G401 (cell line): ENCODE measurements at regions not wholly inside any gene's neighbourhood (a gene's known extent, or its start where the extent isn't known, plus 50 kb on each side); places are given as distances from the start of the nearest gene placed in this dataset.

Source experiments
- DNase-seq: peaks from one replicate; pipeline ENCODE4 v3.0.0-alpha.2; 2015; ENCODE audit warnings: low spot score
- in situ Hi-C: cut with HindIII; loops from 2 replicates; pipeline ENCODE4 v1.10.0; 2016; ENCODE audit warnings: low sequenced_read_pairs, mixed read lengths

DNA sequence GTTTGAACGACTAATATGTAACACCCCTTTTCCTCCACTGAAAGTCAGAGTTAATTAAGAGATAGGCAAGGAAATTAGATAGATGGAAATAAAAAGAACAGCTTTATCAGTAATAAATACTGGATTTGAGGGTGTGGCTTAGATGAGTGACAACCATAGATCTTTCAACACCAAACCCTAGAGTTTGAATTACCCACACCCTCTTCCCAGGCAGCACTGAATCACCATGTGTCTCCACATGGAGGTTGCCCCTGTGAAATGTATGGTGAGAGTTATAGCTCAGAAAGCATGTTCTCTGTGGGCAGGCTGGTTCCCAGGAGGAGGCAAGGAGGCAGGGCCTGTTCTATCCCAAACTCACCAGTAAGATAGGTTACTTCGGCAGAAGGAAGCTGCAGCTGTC lies 69.7 kb downstream of the TMEM174 start:
- no peak for DNase-seq
- in situ Hi-C loops, result no loop called here

DNA sequence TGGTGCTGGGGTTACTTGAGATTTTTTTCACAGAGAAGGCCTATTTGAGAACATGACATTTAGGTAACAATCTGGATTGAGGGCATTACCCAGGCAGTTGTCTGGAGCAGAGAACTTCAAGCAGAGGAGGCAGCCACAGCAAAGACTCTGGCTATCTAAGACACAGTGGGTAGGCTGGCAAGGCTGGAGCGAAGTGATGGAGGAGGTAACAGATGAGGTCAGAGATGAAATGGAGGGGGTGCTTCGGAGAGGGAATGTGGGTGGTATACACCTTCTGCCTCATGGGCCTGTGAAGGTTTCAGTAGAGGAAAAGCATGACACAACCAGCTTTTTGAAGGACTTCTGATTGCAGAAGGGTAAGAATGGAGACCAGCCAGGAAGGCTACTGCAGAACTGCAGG lies 65.9 kb downstream of the TMEM174 start:
- in situ Hi-C loops, result loop anchor here (5.0 kb wide), 1 partner anchor 73 kb away; no protein-coding TSS in a partner anchor
- DNase-seq, result no peak

DNA sequence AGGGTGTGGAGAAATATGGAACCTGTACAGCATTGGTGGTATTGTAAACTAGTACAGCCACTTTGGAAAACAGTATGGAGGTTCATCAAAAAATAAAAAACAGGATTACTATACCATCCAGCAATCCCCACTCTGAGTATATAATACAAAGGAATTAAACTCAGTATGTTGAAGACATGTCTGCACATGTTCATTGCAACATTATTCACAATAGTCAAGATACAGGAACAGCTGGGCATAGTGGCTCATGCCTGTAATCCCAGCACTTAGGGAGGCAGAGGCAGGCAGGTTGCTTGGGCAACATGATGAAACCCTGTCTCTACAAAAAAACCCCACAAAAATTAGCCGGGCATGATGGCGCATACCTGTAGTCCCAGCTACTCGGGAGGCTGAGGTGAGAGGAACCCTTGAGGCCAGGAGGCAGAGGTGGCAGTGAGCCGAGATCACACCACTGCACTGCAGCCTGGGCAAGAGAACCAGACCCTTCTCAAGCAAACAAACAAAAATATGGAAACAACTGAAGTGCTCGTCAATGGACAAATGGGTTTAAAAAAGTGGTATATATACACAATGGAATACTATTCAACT lies 63.6 kb downstream of the TMEM174 start:
- DNase-seq, result no peak
- in situ Hi-C loops, result loop anchor here (5.0 kb wide), 1 partner anchor 76 kb away; no protein-coding TSS in a partner anchor

DNA sequence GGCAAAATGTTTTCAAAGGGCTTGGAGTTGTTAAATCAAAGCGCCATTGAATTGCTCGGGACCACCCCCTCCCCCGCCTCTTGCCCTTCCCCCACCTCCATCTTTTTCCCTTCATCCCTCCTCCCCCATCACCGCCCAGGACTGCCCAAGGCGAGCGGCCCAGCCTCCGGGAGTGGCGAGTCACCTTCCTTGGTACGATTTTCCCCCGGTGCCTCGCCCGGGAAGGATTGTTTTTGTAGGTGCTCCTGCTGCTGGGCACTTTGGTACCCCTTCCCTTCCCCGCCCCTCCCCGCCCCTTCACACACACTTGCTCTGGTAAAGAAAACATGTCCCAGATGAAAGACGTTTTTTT lies 61.2 kb downstream of the TMEM174 start:
- in situ Hi-C loops, result no loop called here
- DNase-seq, result no peak

DNA sequence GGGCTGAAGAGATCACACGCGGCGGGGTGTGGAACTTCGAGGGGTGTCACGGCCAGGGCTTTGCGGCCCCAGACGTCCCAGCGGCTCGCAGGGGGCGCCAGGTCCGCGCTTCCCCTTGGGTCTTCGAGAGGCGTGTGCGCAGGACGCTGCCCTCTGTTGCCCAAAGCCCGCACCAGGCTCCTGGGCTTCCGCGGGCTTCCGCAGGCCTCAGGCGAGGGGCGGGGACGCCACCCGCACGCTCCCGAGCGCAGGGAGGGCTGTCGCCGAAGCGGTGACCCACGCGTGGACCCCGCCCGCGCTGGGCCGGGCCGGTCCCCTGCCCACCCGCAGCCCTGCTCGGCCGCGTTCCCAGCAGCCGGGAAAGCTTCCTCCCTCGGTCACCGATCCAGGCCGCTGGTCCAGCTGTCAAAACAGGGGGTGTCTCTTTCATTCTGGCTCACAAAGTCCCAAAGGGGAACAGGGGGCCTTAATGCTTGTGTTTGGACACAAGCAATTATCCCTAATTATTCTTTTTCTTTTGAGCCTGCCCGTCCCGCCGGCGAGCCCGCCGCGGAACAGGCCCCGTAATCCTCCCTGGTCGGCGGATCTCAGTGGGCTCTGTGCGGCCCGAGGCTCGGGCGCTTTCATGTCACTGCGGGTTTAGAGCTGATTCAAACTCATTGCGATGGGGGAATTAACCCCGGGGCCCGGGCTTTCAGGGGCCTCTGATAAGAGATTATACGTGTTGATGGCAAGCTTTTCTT lies 60.6 kb downstream of the TMEM174 start:
- in situ Hi-C loops, result no loop called here
- DNase-seq, result peak; percentile 13

DNA sequence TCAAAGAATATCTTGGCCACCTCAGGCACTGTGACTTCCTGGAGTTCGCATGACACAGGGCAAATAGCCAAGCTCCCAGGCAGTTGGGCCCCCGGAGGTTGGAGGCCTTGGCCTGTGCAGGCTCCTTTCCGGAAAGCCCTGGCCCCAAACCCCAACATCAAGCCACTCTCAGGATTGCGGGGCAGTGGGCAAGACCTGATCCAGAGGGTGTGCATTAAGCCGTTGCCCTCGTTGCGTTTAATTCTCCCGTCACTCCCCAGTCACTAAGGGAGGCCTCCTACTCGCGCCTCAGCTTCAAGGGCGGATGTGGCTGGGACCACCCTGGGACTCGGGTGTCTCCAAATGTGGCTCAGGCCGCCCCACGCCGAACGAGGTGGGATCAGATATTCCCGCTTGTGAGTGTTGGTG lies 60.1 kb downstream of the TMEM174 start:
- in situ Hi-C loops, result no loop called here

DNA sequence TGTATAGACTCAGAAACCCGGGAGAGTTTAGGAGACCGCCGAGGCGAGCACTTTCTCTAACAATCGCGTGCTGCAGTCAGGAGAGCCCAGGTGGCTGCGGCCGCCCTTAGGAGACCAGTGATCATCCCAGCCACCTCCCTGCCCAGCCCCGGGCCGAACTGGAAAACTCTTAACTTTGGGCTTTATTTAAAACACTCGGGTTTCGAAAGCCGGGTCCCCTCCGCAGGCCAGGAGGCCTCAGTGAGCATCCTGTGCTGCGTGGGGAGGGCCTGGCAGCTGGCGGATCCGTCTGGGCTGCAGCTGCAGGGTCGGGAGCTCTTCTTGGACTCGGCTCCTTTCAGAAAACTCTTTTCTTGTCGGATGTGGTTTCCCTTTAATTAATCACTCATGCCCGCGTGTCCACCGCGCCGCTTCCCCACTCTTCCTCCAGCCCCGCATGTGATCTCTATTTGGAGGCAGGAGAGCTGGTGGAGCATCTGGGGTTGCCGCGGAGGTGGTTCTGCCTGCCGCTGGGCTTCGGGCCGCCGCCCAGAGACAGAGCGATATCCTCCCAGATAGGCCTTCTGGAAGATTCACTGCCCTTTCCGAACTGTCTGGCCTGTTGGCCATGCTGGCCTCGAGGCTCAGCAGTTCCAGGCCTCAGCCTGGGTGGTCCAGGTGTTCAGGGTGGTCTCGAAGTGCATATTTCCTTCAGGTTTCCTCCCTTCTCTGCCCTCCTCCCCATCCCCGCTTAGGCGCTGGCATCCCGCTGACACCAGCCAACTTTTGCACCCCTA lies 59.5 kb downstream of the TMEM174 start:
- in situ Hi-C loops, result no loop called here
- DNase-seq, result no peak

More for the DNA sequence above, 60.1 kb downstream of the TMEM174 start:
- DNase-seq, result no peak

DNA sequence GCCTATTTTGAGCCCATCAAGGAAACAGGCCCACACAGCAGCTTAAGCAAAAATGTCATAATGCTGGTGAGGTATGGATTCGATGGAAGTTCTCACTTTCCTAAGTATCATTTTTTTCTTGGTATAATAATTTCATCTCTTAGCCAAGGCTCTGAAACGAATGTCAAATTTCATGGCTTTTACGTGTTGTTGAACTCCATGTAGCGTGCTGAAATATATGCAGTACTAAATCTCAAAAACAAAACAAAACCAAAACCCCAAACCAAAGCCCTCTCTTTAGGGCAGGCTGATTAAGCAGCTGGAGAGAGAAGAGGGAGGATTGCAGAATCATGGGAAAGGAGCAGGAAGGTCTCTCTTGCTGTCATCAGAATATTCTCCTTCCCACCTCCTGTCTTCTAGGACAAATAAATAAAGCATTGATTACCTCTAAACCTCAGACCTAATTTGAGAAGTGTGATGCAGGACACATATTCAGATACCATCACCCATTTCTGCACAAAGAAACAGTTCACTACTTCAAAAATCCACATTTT lies 58.3 kb downstream of the TMEM174 start:
- DNase-seq, result no peak
- in situ Hi-C loops, result no loop called here

DNA sequence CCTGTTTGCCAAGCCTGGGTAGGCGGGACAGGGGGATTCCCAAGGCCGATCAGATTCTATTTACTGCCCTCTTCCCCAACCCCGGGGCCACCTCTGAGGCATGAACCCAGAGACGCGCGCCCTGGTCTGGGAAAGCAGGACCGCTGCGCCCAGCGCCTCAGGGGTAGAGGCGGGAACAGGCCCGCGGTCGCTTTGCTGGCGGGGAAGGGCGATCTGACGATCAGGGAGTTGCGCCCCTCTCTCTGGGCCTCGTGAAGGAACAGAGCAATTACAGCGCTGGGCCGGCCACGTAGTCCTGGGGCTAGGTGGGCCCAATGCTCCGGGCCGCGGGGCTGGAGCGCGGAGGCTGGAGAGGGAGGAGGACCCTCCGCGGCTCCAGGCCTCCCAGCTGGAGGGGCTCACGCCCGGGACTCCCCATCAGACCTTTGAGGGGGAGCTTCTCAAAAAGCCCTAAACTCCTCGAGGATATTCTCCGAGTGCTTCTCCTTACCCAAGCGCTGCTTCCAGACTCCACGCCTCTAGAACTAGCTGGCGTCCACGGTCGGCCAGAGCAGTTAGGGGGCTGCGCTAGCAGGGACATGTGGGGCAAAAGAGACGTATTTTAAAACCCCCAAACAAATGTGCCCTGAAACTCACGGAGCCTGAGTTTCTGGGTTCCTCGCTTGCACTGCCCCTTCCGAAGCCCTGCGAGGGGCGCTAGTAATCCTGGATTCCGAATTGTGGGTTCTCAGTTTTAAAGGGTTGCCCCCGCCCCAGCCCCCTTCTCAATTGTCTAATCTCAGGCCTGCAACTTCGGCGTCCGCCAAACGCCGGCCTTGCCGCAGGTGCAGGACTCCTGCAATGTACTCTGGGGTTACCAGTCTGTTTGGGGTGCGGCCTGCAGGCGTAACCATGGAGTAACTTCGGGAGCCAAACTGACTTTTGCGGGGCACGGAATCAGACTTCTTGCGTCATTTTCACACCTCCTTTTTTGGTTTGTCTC lies 57.6 kb downstream of the TMEM174 start:
- in situ Hi-C loops, result no loop called here
- DNase-seq, result no peak

DNA sequence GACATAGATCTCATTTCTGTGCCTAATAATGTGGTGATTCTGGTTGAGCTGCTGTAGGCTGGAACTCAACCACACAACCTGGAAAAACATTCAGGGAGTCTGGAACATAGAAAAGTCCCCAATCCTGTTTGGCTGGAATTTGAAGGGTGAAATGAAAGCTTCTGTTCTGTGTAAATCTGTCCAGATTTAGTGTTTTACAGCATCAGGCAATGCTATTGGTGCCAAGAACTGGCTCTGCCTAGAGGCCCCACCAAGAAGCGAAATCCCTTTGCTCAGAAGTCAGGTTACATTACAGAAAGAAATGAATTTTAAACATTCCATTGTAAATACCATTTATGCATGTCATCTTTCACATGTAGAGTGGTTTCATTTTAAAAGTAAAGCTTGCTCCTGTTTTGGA lies 56.3 kb downstream of the TMEM174 start:
- DNase-seq, result no peak
- in situ Hi-C loops, result no loop called here

DNA sequence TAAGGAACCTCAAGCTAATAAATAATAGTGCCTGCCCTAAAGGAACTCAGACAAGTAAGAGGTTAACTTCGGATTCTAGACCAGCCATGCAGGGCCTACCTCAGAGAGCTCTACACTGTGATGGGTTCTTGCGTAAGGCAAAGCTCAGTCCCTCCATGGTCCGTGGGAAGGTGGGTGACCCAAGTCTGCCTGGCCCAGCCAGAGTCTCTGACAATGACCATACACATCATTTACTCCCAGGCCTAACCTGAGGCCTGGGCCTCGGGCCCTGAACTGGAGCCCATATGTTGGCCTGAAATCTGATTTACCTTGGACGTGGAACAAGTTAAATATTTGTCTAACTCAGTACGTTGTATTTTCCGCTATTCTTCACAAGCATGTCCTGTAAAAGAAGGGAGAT lies 55.1 kb downstream of the TMEM174 start:
- in situ Hi-C loops, result no loop called here
- DNase-seq, result no peak
